ENCODE measurements at regions not wholly inside any gene's neighbourhood (a gene's known extent, or its start where the extent isn't known, plus 50 kb on each side); places are given as distances from the start of the nearest gene placed in this dataset.

DNA sequence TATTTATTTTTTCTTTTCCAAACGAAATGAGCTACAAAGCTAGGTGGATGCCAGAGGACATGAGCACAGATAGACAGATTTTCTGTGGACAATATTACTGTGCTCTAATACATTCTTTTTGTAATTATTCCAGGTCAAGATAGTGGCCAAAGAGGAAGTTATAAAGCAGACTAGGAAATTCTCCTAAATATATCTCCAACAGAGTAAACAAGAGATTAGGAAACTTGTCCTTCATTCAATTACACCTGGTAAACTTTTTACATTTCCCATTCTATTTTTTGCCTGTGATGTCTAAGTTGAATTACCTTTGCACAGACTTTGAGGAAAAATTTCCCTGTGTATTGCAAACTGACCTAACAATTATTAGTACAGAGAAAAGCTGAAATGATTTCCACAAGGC, 905.5 kb upstream of the PCDH20 start:
- TF ChIP-seq FOXA1 (IDR thresholded peaks at IDR 0.05) (no peak), HDGF (IDR thresholded peaks at IDR 0.05; ENCODE audit: borderline replicate concordance) (no peak), SUZ12 (IDR thresholded peaks at IDR 0.05) (no peak), BHLHE40 (IDR thresholded peaks at IDR 0.05; ENCODE audit: borderline replicate concordance) (no peak), LEF1 (IDR thresholded peaks at IDR 0.05; ENCODE audit: borderline replicate concordance) (no peak), FOXM1 (IDR thresholded peaks at IDR 0.05; ENCODE audit: borderline replicate concordance) (no peak), SP1 (IDR thresholded peaks at IDR 0.05) (no peak), ARNT (IDR thresholded peaks at IDR 0.05) (no peak), ZNF384 (IDR thresholded peaks at IDR 0.05) (no peak)

Measured in HEK293T (cell line).